Sigmoid colon (tissue), 4 donors: ENCODE measurements at regions not wholly inside any gene's neighbourhood (a gene's known extent, or its start where the extent isn't known, plus 50 kb on each side); places are given as distances from the start of the nearest gene placed in this dataset.

Source experiments
- POLR2AphosphoS5 ChIP-seq, 4 donors: sonication (generic); formaldehyde crosslinking; IDR thresholded peaks; one replicate each; pipeline ENCODE4 v1.6.1; 2017; ENCODE audit warnings: antibody characterized with exemption in 4 of 4
- TF ChIP-seq, protein P1 (sequence below), 4 experiments: fragments of 450-650 bp in 3 of 4; fragments of 200-600 bp in 1 of 4; IDR thresholded peaks; one replicate each; pipeline ENCODE4 v1.5.1; 2016 to 2019; ENCODE audit warnings: antibody characterized with exemption in 4 of 4, mild to moderate bottlenecking in 3 of 4, moderate library complexity in 2 of 4

DNA sequence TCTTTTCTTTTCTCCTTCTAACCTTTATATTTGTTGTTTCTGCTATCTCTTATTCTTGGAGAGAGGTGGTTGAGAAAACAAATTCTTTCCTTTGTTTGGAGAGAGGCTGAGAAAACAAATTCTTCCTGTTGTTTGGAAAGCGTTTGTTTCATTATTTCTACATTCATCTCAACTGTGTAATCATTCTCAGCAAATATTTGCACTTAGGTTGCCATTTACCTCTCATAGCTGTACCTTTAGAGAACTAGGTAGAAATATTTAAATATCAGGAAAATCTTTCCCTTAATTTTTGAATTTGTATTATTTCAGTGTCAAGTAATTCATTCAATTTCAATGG, 1824.4 kb upstream of the CDH9 start:
- TF ChIP-seq, protein P1, sequence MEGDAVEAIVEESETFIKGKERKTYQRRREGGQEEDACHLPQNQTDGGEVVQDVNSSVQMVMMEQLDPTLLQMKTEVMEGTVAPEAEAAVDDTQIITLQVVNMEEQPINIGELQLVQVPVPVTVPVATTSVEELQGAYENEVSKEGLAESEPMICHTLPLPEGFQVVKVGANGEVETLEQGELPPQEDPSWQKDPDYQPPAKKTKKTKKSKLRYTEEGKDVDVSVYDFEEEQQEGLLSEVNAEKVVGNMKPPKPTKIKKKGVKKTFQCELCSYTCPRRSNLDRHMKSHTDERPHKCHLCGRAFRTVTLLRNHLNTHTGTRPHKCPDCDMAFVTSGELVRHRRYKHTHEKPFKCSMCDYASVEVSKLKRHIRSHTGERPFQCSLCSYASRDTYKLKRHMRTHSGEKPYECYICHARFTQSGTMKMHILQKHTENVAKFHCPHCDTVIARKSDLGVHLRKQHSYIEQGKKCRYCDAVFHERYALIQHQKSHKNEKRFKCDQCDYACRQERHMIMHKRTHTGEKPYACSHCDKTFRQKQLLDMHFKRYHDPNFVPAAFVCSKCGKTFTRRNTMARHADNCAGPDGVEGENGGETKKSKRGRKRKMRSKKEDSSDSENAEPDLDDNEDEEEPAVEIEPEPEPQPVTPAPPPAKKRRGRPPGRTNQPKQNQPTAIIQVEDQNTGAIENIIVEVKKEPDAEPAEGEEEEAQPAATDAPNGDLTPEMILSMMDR (IDR thresholded peaks at IDR 0.05): no peak
- TF ChIP-seq POLR2AphosphoS5 (IDR thresholded peaks at IDR 0.05): no peak
